GM18909 (cell line): ENCODE measurements at regions not wholly inside any gene's neighbourhood (a gene's known extent, or its start where the extent isn't known, plus 50 kb on each side); places are given as distances from the start of the nearest gene placed in this dataset.

Source experiments
- ATAC-seq: cut with Tn5 transposase; IDR thresholded peaks from one replicate; pipeline ENCODE4 v1.9.1; 2021; ENCODE audit warnings: mild to moderate bottlenecking; ENCODE audit not compliant: unreplicated experiment, poor library complexity

GRCh38 chr1:182137546-182137945, 76.0 kb upstream of the ZNF648 start:
- ATAC-seq, result no peak

GRCh38 chr1:182135946-182136345, 74.4 kb upstream of the ZNF648 start:
- ATAC-seq, result no peak

GRCh38 chr1:182134257-182134656, 72.7 kb upstream of the ZNF648 start:
- no peak for ATAC-seq

GRCh38 chr1:182133181-182133580, 71.7 kb upstream of the ZNF648 start:
- ATAC-seq, result no peak

- ATAC-seq, result no peak
Observed at GRCh38 chr1:182129398-182129797, 67.9 kb upstream of the ZNF648 start.

- ATAC-seq, result no peak
Observed at GRCh38 chr1:182128502-182128901, 67.0 kb upstream of the ZNF648 start.

- no peak for ATAC-seq
Observed at GRCh38 chr1:182127656-182128055, 66.1 kb upstream of the ZNF648 start.

- no peak for ATAC-seq
Observed at GRCh38 chr1:182126272-182126800, 64.8 kb upstream of the ZNF648 start.

- no peak for ATAC-seq
Observed at GRCh38 chr1:182122913-182123260, 61.4 kb upstream of the ZNF648 start.

- no peak for ATAC-seq
Observed at GRCh38 chr1:182122256-182122912, 60.9 kb upstream of the ZNF648 start.

GRCh38 chr1:182121787-182122186, 60.3 kb upstream of the ZNF648 start:
- ATAC-seq, result no peak

GRCh38 chr1:182120411-182121258, 59.1 kb upstream of the ZNF648 start:
- no peak for ATAC-seq

- no peak for ATAC-seq
Observed at GRCh38 chr1:182119631-182120030, 58.1 kb upstream of the ZNF648 start.

GRCh38 chr1:182118851-182119250, 57.3 kb upstream of the ZNF648 start:
- ATAC-seq, result no peak

GRCh38 chr1:182114627-182115023, 53.1 kb upstream of the ZNF648 start:
- no peak for ATAC-seq

GRCh38 chr1:182113879-182114626, 52.5 kb upstream of the ZNF648 start:
- ATAC-seq, result no peak

- ATAC-seq, result no peak
Observed at GRCh38 chr1:182111496-182111895, 50.0 kb upstream of the ZNF648 start.
